K562 (cell line): ENCODE measurements at regions not wholly inside any gene's neighbourhood (a gene's known extent, or its start where the extent isn't known, plus 50 kb on each side); places are given as distances from the start of the nearest gene placed in this dataset.

Experiments
- ATAC-seq: fragments of 200-7000 bp; cut with Tn5 transposase; 3 replicates; pipeline ENCODE4 v1.9.1; 2020; ENCODE audit warnings: moderate library complexity
- BruUV-seq: library from RNA; stranded (reverse); fragments of 400-500 nt; replicated peaks from 2 replicates; lab custom pipeline; 2021; lab: Mats Ljungman, UMichigan
- CTCF ChIA-PET: fragments of 300-600 bp; formaldehyde crosslinking; extraction: SDS; loops from one replicate; lab custom pipeline; 2021; ENCODE audit warnings: low intra/inter-chr PET ratio; lab: Yijun Ruan, JAX
- POLR2A ChIA-PET: fragments of 300-600, 350-650 bp; sonication (Branson Sonifier 250); formaldehyde crosslinking; extraction: SDS; loops from one replicate; lab custom pipeline; 2021; ENCODE audit warnings: antibody characterized with exemption, inconsistent platforms; lab: Yijun Ruan, JAX
- DNase-seq, 4 experiments: peaks; one replicate each; pipeline versions ENCODE4 v3.0.0 to v3.0.0-alpha.2; 2011 to 2018; ENCODE audit warnings: low spot score in 3 of 4, mixed read lengths in 3 of 4; ENCODE audit errors: extremely low read depth in 1 of 4
- FAIRE-seq: peaks from 2 replicates; lab custom pipeline; 2011; peaks lifted over from hg19 to GRCh38; lab: Jason Lieb, UNC
- H2AFZ ChIP-seq: 2 replicates; pipeline ENCODE4 v1.6.0; 2011; ENCODE audit warnings: low read depth, low read length, control low read depth, inconsistent platforms
- H3K27ac ChIP-seq: fragments of 200-600 bp; 3 replicates; pipeline ENCODE4 v1.8.0; 2011; ENCODE audit warnings: low read depth, mild to moderate bottlenecking, control low read depth, inconsistent platforms, low read length, moderate library complexity, mixed read lengths; ENCODE audit errors: extremely low read depth
- H3K27me3 ChIP-seq, 2 experiments: fragments of 300-600 bp in 1 of 2; 2 replicates in 1 of 2; 3 replicates in 1 of 2; pipeline versions ENCODE4 v1.6.0 to v1.8.0; 2011; ENCODE audit warnings: inconsistent platforms in 2 of 2, low read length in 2 of 2, mild to moderate bottlenecking in 1 of 2, mixed read lengths in 1 of 2, moderate library complexity in 1 of 2; ENCODE audit not compliant: control insufficient read depth in 2 of 2, insufficient read depth in 2 of 2
- H3K36me3 ChIP-seq: fragments of 300-600 bp; 3 replicates; pipeline ENCODE4 v1.8.0; 2011; ENCODE audit warnings: mild to moderate bottlenecking, low read length, inconsistent platforms; ENCODE audit not compliant: control insufficient read depth, insufficient read depth
- H3K4me1 ChIP-seq, 2 experiments: fragments of 200-600 bp in 1 of 2; replicated peaks in 1 of 2; 2 replicates in 1 of 2; 3 replicates in 1 of 2; pipeline versions ENCODE4 v1.5.1 to v1.8.0; 2011; ENCODE audit warnings: inconsistent platforms in 2 of 2, low read length in 2 of 2, mild to moderate bottlenecking in 1 of 2, mixed read lengths in 1 of 2, moderate library complexity in 1 of 2; ENCODE audit not compliant: control insufficient read depth in 2 of 2, insufficient read depth in 2 of 2
- H3K4me2 ChIP-seq: 2 replicates; pipeline ENCODE4 v1.6.1; 2011; ENCODE audit warnings: low read length, control low read depth, inconsistent platforms, mixed read lengths; ENCODE audit not compliant: insufficient read depth
- H3K4me3 ChIP-seq: fragments of 200-600 bp; sonication (generic), shearing (Covaris generic); 2 replicates; pipeline ENCODE4 v1.5.1; 2016; ENCODE audit warnings: control low read depth, inconsistent platforms
- H3K79me2 ChIP-seq: fragments of 200-600 bp; 3 replicates; pipeline ENCODE4 v1.8.0; 2011; ENCODE audit warnings: low read length, inconsistent platforms; ENCODE audit not compliant: control insufficient read depth, insufficient read depth
- H3K9ac ChIP-seq, 2 experiments: 2 replicates each; pipeline versions ENCODE4 v1.6.0 to v1.6.1; 2011; ENCODE audit warnings: low read depth in 2 of 2, low read length in 2 of 2, control low read depth in 1 of 2, inconsistent platforms in 1 of 2, mild to moderate bottlenecking in 1 of 2, mixed read lengths in 1 of 2; ENCODE audit not compliant: insufficient read depth in 1 of 2
- H3K9me1 ChIP-seq: one replicate; pipeline ENCODE4 v1.6.0; 2011; ENCODE audit warnings: inconsistent platforms, mild to moderate bottlenecking, low read length, moderate library complexity; ENCODE audit not compliant: control insufficient read depth, insufficient read depth
- H3K9me3 ChIP-seq: replicated peaks from 2 replicates; pipeline ENCODE4 v1.5.1; 2011; ENCODE audit warnings: low read depth, low read length, inconsistent platforms; ENCODE audit not compliant: control insufficient read depth, insufficient read depth
- H4K20me1 ChIP-seq: replicated peaks from 2 replicates; pipeline ENCODE4 v1.6.1; 2011; ENCODE audit warnings: low read length, inconsistent platforms, mixed read lengths; ENCODE audit not compliant: control insufficient read depth, insufficient read depth
- CBX8 ChIP-seq: fragments of 200-600 bp; sonication (generic); IDR thresholded peaks from 2 replicates; pipeline ENCODE4 v1.6.1; 2012; ENCODE audit warnings: borderline replicate concordance, mixed run types, low read depth, mild to moderate bottlenecking, moderate library complexity, mixed read lengths, low read length, control low read depth, inconsistent platforms; ENCODE audit not compliant: poor library complexity, severe bottlenecking; ENCODE audit errors: extremely low read depth
- CHD4 ChIP-seq: fragments of 200-600 bp; sonication (generic); IDR thresholded peaks from 3 replicates; pipeline ENCODE4 v1.6.1; 2012; ENCODE audit warnings: low read depth, mild to moderate bottlenecking, mixed read lengths, low read length, inconsistent platforms; ENCODE audit not compliant: insufficient read depth, insufficient replicate concordance, poor library complexity, severe bottlenecking
- ELK3 ChIP-seq: fragments of 450-650 bp; formaldehyde crosslinking; IDR thresholded peaks from 2 replicates; pipeline ENCODE4 v1.4.0; 2020; ENCODE audit warnings: mild to moderate bottlenecking
- ETV6 ChIP-seq, 3 experiments: fragments of 150-350 bp in 1 of 3; sonication (generic) in 1 of 3; formaldehyde crosslinking in 1 of 3; IDR thresholded peaks; 2 replicates each; pipeline versions ENCODE4 v1.6.1 to v1.8.0; 2014 to 2022; ENCODE audit warnings: borderline replicate concordance in 2 of 3, low read depth in 2 of 3, antibody characterized with exemption in 1 of 3, low read length in 1 of 3, mild to moderate bottlenecking in 1 of 3, missing genetic modification reagents in 1 of 3
- HOXB6 ChIP-seq: fragments of 250-450 bp; sonication (Bioruptor Pico); IDR thresholded peaks from 2 replicates; pipeline ENCODE4 v1.5.1; 2022; ENCODE audit warnings: mild to moderate bottlenecking, borderline replicate concordance
- IRF1 ChIP-seq: sonication (generic); formaldehyde crosslinking; IDR thresholded peaks from 2 replicates; pipeline ENCODE4 v1.8.0; 2022; ENCODE audit warnings: missing genetic modification reagents, mild to moderate bottlenecking, borderline replicate concordance
- KDM5B ChIP-seq: fragments of 200-600 bp; sonication (generic); IDR thresholded peaks from 2 replicates; pipeline ENCODE4 v1.6.1; 2012; ENCODE audit warnings: low read depth, mild to moderate bottlenecking, moderate library complexity, low read length, control low read depth, inconsistent platforms; ENCODE audit not compliant: insufficient replicate concordance
- NFE2 ChIP-seq: IDR thresholded peaks from 2 replicates; pipeline ENCODE4 v1.6.1; 2014; ENCODE audit warnings: antibody characterized with exemption, low read depth
- NFIX ChIP-seq: fragments of 250-450 bp; sonication (Bioruptor Pico); IDR thresholded peaks from 2 replicates; pipeline ENCODE4 v1.4.0; 2020; ENCODE audit warnings: low read depth, mild to moderate bottlenecking, moderate library complexity
- NR4A1 ChIP-seq, 2 experiments: fragments of 250-450 bp in 1 of 2; fragments of 450-650 bp in 1 of 2; sonication (Bioruptor Pico) in 1 of 2; IDR thresholded peaks; 2 replicates each; pipeline versions ENCODE4 v1.4.0 to v1.6.1; 2016 to 2020; ENCODE audit warnings: mild to moderate bottlenecking in 2 of 2, missing compliant biosample characterization in 1 of 2, missing genetic modification characterization in 1 of 2, moderate library complexity in 1 of 2
- PKNOX1 ChIP-seq: fragments of 450-650 bp; IDR thresholded peaks from 2 replicates; pipeline ENCODE4 v1.6.1; 2016
- POLR2AphosphoS5 ChIP-seq: IDR thresholded peaks from 2 replicates; pipeline ENCODE4 v1.6.1; 2011; ENCODE audit warnings: mild to moderate bottlenecking, low read depth, low read length, moderate library complexity; ENCODE audit not compliant: control insufficient read depth, insufficient read depth
- PRPF4 ChIP-seq: fragments of 200-400 bp; formaldehyde crosslinking; IDR thresholded peaks from one replicate; pipeline ENCODE4 v1.6.1; 2017; ENCODE audit warnings: low read length, low read depth, mild to moderate bottlenecking; ENCODE audit not compliant: insufficient read depth, poor library complexity, severe bottlenecking
- PTTG1 ChIP-seq: fragments of 450-650 bp; IDR thresholded peaks from 2 replicates; pipeline ENCODE4 v1.6.1; 2016; ENCODE audit warnings: low read depth, mild to moderate bottlenecking, missing genetic modification characterization, missing compliant biosample characterization
- PURB ChIP-seq: sonication (generic); formaldehyde crosslinking; IDR thresholded peaks from 2 replicates; pipeline ENCODE4 v1.9.0; 2021; ENCODE audit warnings: low read depth, mild to moderate bottlenecking, missing genetic modification reagents
- ZFP1 ChIP-seq: fragments of 450-650 bp; formaldehyde crosslinking; IDR thresholded peaks from 2 replicates; pipeline ENCODE4 v1.4.0; 2020; ENCODE audit warnings: mild to moderate bottlenecking, mixed read lengths
- WGBS: fragments of 100-300 bp; shearing (Covaris generic); methylation state at CpG from one replicate; pipeline ENCODE4 v1.1.6; 2016; ENCODE audit warnings: low coverage, mixed read lengths; ENCODE audit not compliant: insufficient coverage; ENCODE audit errors: missing lambda C conversion rate; 5-methylcytosine and 5-hydroxymethylcytosine counted together
- in situ Hi-C: fragments of 300-500 bp; cut with MboI; formaldehyde crosslinking; loops from 4 replicates; pipeline ENCODE4 v1.15.0; 2018; ENCODE audit warnings: inconsistent platforms, mixed read lengths
- intact Hi-C: fragments of 100-400 bp; cut with micrococcal nuclease; formaldehyde crosslinking; loops from 2 replicates; pipeline ENCODE4 v1.14.2; 2022

GRCh38 chr13:38167164-38167822 lies 182.4 kb upstream of the UFM1 start:
- Histone ChIP-seq H3K36me3 (no peaks in the 10 kb centered on the region), H3K9me1 (no peaks in the 10 kb centered on the region), H3K79me2 (no peaks in the 10 kb centered on the region), H3K27ac (no peak overlapping the region), H3K27me3 (no peaks in the 10 kb centered on the region), H3K4me3 (no peak overlapping the region), H3K4me1 (no peaks in the 10 kb centered on the region), H3K9me3 (no peaks in the 10 kb centered on the region), H3K4me2 (no peak overlapping the region), H3K9ac (no peak overlapping the region), H4K20me1 (no peaks in the 10 kb centered on the region), H2AFZ (no peak overlapping the region)
- FAIRE-seq (no peak), ATAC-seq (no peak), DNase-seq (no peak)
- 0% methylated on average over 1 of the region's 1 CpG for WGBS
- POLR2A ChIA-PET = interaction anchor here (0.6 kb wide), 1 partner anchor 183 kb away, joined by 3 read pairs; no protein-coding TSS in a partner anchor
- BruUV-seq = no TSS peak
- TF ChIP-seq HOXB6 (CRISPR knock-in tag) = no peak
- TF ChIP-seq NFIX = no peak
- no peak for TF ChIP-seq IRF1 (CRISPR knock-in tag)
- no peak for TF ChIP-seq NFE2
- no peak for TF ChIP-seq ETV6 (IDR thresholded peaks at IDR 0.05; ENCODE audit: borderline replicate concordance in 1 of 2, low read depth in 2 of 2, low read length in 1 of 2)
- no peak for TF ChIP-seq ETV6 (CRISPR knock-in tag; IDR thresholded peaks at IDR 0.05; ENCODE audit: borderline replicate concordance)
- no peak for TF ChIP-seq POLR2AphosphoS5
- no peak for TF ChIP-seq ELK3 (CRISPR knock-in tag)
- no peak for TF ChIP-seq PURB
- TF ChIP-seq PKNOX1 = no peak
- TF ChIP-seq PTTG1 (tag) = no peak
- TF ChIP-seq CHD4 = no peak
- TF ChIP-seq KDM5B = no peak
- TF ChIP-seq CBX8 = no peak
- TF ChIP-seq ZFP1 (CRISPR knock-in tag) = no peak
- TF ChIP-seq NR4A1 (CRISPR knock-in tag; IDR thresholded peaks at IDR 0.05) = no peak
- no peak for TF ChIP-seq NR4A1 (tag; IDR thresholded peaks at IDR 0.05)
- no peak for TF ChIP-seq PRPF4
- in situ Hi-C loops (no loop called here), intact Hi-C loops (no loop called here)
- CTCF ChIA-PET = no interaction called here
